NT2/D1 (cell line): ENCODE measurements at regions not wholly inside any gene's neighbourhood (a gene's known extent, or its start where the extent isn't known, plus 50 kb on each side); places are given as distances from the start of the nearest gene placed in this dataset.
"Not testable (repeated sequence)": the region's sequence is repeated elsewhere in the genome, so short reads cannot be mapped to it uniquely, and the experiment has no call there.

Source experiments
- DNase-seq: peaks from one replicate; pipeline ENCODE4 v3.0.0-alpha.2; 2011; ENCODE audit warnings: low read depth, low spot score
- H3K27me3 ChIP-seq: 2 replicates; pipeline ENCODE4 v1.6.0; 2011; ENCODE audit warnings: mild to moderate bottlenecking; ENCODE audit not compliant: insufficient read length, insufficient read depth
- H3K36me3 ChIP-seq: 2 replicates; pipeline ENCODE4 v1.6.1; 2011; ENCODE audit warnings: mild to moderate bottlenecking, low read length, mixed read lengths; ENCODE audit not compliant: insufficient read depth, insufficient read length
- H3K4me1 ChIP-seq: 2 replicates; pipeline ENCODE4 v1.5.1; 2011; ENCODE audit not compliant: insufficient read depth, insufficient read length
- H3K4me3 ChIP-seq: 2 replicates; pipeline ENCODE4 v1.5.1; 2011; ENCODE audit warnings: low read depth; ENCODE audit not compliant: insufficient read length
- H3K9ac ChIP-seq: 2 replicates; pipeline ENCODE4 v1.6.0; 2011; ENCODE audit warnings: low read depth; ENCODE audit not compliant: insufficient read length
- H3K9me3 ChIP-seq: 2 replicates; pipeline ENCODE4 v1.5.1; 2011; ENCODE audit warnings: mild to moderate bottlenecking, low read length; ENCODE audit not compliant: insufficient read depth
- SUZ12 ChIP-seq: IDR thresholded peaks from 2 replicates; pipeline ENCODE4 v1.6.1; 2011; ENCODE audit not compliant: insufficient read length, insufficient read depth; ENCODE audit errors: extremely low read depth
- YY1 ChIP-seq: IDR thresholded peaks from 2 replicates; pipeline ENCODE4 v1.6.1; 2011; ENCODE audit not compliant: insufficient read length, insufficient read depth
- ZNF274 ChIP-seq: IDR thresholded peaks from 2 replicates; pipeline ENCODE4 v1.6.1; 2011; ENCODE audit warnings: mild to moderate bottlenecking, low read depth, low read length

- peak; percentile 73 for DNase-seq
- Histone ChIP-seq H3K9me3 (no peaks in the 10 kb centered on the region), H3K27me3 (peaks cover 2% of the 10 kb centered on the region), H3K4me1 (peaks cover 17% of the 10 kb centered on the region), H3K4me3 (no peak overlapping the region), H3K9ac (no peak overlapping the region), H3K36me3 (no peaks in the 10 kb centered on the region)
- no peak for TF ChIP-seq ZNF274
These were observed 115.4 kb downstream of the LHX2 start for GRCh38 chr9:124126648-124127646.

GRCh38 chr9:124128568-124129166, 117.1 kb downstream of the LHX2 start:
- DNase-seq, result no peak
- Histone ChIP-seq H3K27me3 (peaks cover 2% of the 10 kb centered on the region), H3K4me3 (no peak overlapping the region), H3K4me1 (peaks cover 21% of the 10 kb centered on the region), H3K9me3 (no peaks in the 10 kb centered on the region), H3K9ac (no peak overlapping the region), H3K36me3 (no peaks in the 10 kb centered on the region)
- TF ChIP-seq ZNF274 (no peak), YY1 (no peak), SUZ12 (no peak)

- H3K4me1 ChIP-seq, result peaks cover 10% of the 10 kb centered on the region
- TF ChIP-seq ZNF274 (no peak), SUZ12 (no peak), YY1 (no peak)
These were observed 118.9 kb downstream of the LHX2 start for GRCh38 chr9:124130277-124131075.

GRCh38 chr9:124131518-124131917, 120.0 kb downstream of the LHX2 start:
- not testable (repeated sequence) for H3K9ac ChIP-seq, H3K36me3 ChIP-seq, H3K27me3 ChIP-seq

More at GRCh38 chr9:124130277-124131075, 118.9 kb downstream of the LHX2 start:
- Histone ChIP-seq H3K9me3 (no peaks in the 10 kb centered on the region), H3K9ac (no peak overlapping the region), H3K27me3 (no peaks in the 10 kb centered on the region), H3K36me3 (no peaks in the 10 kb centered on the region), H3K4me3 (no peak overlapping the region)
- no peak for DNase-seq

GRCh38 chr9:124132671-124133147, 121.1 kb downstream of the LHX2 start:
- Histone ChIP-seq H3K4me3 (no peak overlapping the region), H3K27me3 (no peaks in the 10 kb centered on the region), H3K9ac (no peak overlapping the region), H3K4me1 (peaks cover 7% of the 10 kb centered on the region), H3K9me3 (no peaks in the 10 kb centered on the region), H3K36me3 (no peaks in the 10 kb centered on the region)
- TF ChIP-seq YY1 (no peak), SUZ12 (no peak), ZNF274 (no peak)
- DNase-seq, result no peak

More at GRCh38 chr9:124131518-124131917, 120.0 kb downstream of the LHX2 start:
- H3K4me3 ChIP-seq, H3K9me3 ChIP-seq, H3K4me1 ChIP-seq, DNase-seq: not testable (repeated sequence)

GRCh38 chr9:124133727-124134126, 122.2 kb downstream of the LHX2 start:
- H3K36me3 ChIP-seq, result no peaks in the 10 kb centered on the region
- H3K27me3 ChIP-seq, result no peaks in the 10 kb centered on the region
- no peak for DNase-seq
- TF ChIP-seq YY1, result no peak
- TF ChIP-seq SUZ12, result no peak
- TF ChIP-seq ZNF274, result no peak
- H3K9ac ChIP-seq, result no peak overlapping the region
- H3K9me3 ChIP-seq, result no peaks in the 10 kb centered on the region
- H3K4me3 ChIP-seq, result no peak overlapping the region
- peaks cover 7% of the 10 kb centered on the region for H3K4me1 ChIP-seq

- Histone ChIP-seq H3K9ac (no peak overlapping the region), H3K9me3 (no peaks in the 10 kb centered on the region), H3K36me3 (no peaks in the 10 kb centered on the region), H3K4me3 (no peak overlapping the region), H3K4me1 (peaks cover 7% of the 10 kb centered on the region), H3K27me3 (no peaks in the 10 kb centered on the region)
- TF ChIP-seq YY1 (no peak), SUZ12 (no peak), ZNF274 (no peak)
- DNase-seq, result no peak
These were observed 123.0 kb downstream of the LHX2 start for GRCh38 chr9:124134526-124134925.
